Endodermal cell (in vitro differentiated cells): ENCODE measurements at regions not wholly inside any gene's neighbourhood (a gene's known extent, or its start where the extent isn't known, plus 50 kb on each side); places are given as distances from the start of the nearest gene placed in this dataset.

Experiments used
- DNase-seq: peaks from one replicate; pipeline ENCODE4 v3.0.0-alpha.2; 2017
- H3K27ac ChIP-seq: 2 replicates; pipeline ENCODE4 v1.5.1; 2013; ENCODE audit warnings: mild to moderate bottlenecking, low read depth, low read length, moderate library complexity
- H3K27me3 ChIP-seq: 2 replicates; pipeline ENCODE4 v1.6.1; 2013; ENCODE audit warnings: mild to moderate bottlenecking, low read length, moderate library complexity; ENCODE audit not compliant: insufficient read depth, control insufficient read depth, poor library complexity, severe bottlenecking
- H3K36me3 ChIP-seq: 2 replicates; pipeline ENCODE4 v1.7.0; 2013; ENCODE audit warnings: mild to moderate bottlenecking, low read length, moderate library complexity; ENCODE audit not compliant: control insufficient read depth, insufficient read depth
- H3K4me1 ChIP-seq: one replicate; pipeline ENCODE4 v1.7.0; 2013; ENCODE audit warnings: low read length; ENCODE audit not compliant: control insufficient read depth, insufficient read depth
- H3K4me3 ChIP-seq: 2 replicates; pipeline ENCODE4 v1.5.1; 2013; ENCODE audit warnings: mild to moderate bottlenecking, low read length, moderate library complexity
- H3K9ac ChIP-seq: 2 replicates; pipeline ENCODE4 v1.6.1; 2013; ENCODE audit warnings: mild to moderate bottlenecking, low read length, moderate library complexity; ENCODE audit not compliant: poor library complexity, severe bottlenecking; ENCODE audit errors: extremely low read depth
- H3K9me3 ChIP-seq: 2 replicates; pipeline ENCODE4 v1.6.1; 2013; ENCODE audit warnings: mild to moderate bottlenecking, low read length, moderate library complexity; ENCODE audit not compliant: control insufficient read depth
- H3K27ac Mint-ChIP-seq: 2 replicates; pipeline ENCODE4 v1.8.0; 2020; ENCODE audit warnings: mixed read lengths
- H3K27me3 Mint-ChIP-seq: 2 replicates; pipeline ENCODE4 v1.8.0; 2021; ENCODE audit warnings: mild to moderate bottlenecking, mixed read lengths; ENCODE audit not compliant: insufficient read depth
- H3K36me3 Mint-ChIP-seq: 2 replicates; pipeline ENCODE4 v1.8.0; 2020; ENCODE audit warnings: low read depth, mixed read lengths
- H3K4me1 Mint-ChIP-seq: 2 replicates; pipeline ENCODE4 v1.8.0; 2020; ENCODE audit warnings: mixed read lengths
- H3K4me3 Mint-ChIP-seq: 2 replicates; pipeline ENCODE4 v1.8.0; 2020; ENCODE audit warnings: mild to moderate bottlenecking, moderate library complexity, mixed read lengths
- H3K9me3 Mint-ChIP-seq: 2 replicates; pipeline ENCODE4 v1.8.0; 2020; ENCODE audit warnings: mild to moderate bottlenecking, mixed read lengths
- WGBS, 2 experiments: methylation state at CpG; one replicate each; pipeline versions ENCODE4 v1.1.5 to v1.1.7; 2013; ENCODE audit warnings: missing lambda C conversion rate in 2 of 2, mixed read lengths in 1 of 2; ENCODE audit not compliant: insufficient coverage in 1 of 2, insufficient read length in 1 of 2; 5-methylcytosine and 5-hydroxymethylcytosine counted together
- TF ChIP-seq, protein P1 (sequence below): fragments of 200-600 bp; sonication (generic); conservative IDR thresholded peaks from 2 replicates; pipeline ENCODE4 v1.5.0; 2021; ENCODE audit warnings: antibody characterized with exemption, mild to moderate bottlenecking

DNA sequence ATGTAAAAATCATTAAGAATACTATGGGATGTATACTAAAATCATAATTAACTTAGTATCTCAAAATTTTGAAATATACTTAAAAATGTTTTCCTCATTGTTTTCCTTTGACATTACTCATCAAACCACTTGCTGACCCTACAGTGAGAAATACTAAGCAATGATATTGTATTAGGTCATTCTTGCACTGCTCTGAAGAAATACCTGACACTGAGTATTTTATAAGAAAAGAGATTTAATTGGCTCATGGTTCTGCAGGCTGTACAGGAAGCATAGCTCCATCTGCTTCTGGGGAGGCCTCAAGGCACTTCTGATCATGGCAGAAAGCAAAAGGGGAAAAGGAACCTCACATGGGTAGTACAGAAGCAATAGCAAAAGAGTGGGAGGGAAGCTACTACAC lies 950.9 kb upstream of the CHORDC1 start:
- no peak for DNase-seq
- Histone ChIP-seq H3K4me3 (no peak overlapping the region), H3K9me3 (no peaks in the 10 kb centered on the region), H3K27me3 (no peaks in the 10 kb centered on the region), H3K27ac (no peak overlapping the region), H3K36me3 (no peaks in the 10 kb centered on the region), H3K4me1 (no peaks in the 10 kb centered on the region), H3K9ac (no peak overlapping the region)
- Mint-ChIP-seq H3K4me1 (peaks cover 7% of the 10 kb centered on the region), H3K27ac (no peak overlapping the region), H3K27me3 (no peaks in the 10 kb centered on the region), H3K4me3 (no peak overlapping the region), H3K9me3 (no peaks in the 10 kb centered on the region), H3K36me3 (no peaks in the 10 kb centered on the region)
- TF ChIP-seq, protein P1, sequence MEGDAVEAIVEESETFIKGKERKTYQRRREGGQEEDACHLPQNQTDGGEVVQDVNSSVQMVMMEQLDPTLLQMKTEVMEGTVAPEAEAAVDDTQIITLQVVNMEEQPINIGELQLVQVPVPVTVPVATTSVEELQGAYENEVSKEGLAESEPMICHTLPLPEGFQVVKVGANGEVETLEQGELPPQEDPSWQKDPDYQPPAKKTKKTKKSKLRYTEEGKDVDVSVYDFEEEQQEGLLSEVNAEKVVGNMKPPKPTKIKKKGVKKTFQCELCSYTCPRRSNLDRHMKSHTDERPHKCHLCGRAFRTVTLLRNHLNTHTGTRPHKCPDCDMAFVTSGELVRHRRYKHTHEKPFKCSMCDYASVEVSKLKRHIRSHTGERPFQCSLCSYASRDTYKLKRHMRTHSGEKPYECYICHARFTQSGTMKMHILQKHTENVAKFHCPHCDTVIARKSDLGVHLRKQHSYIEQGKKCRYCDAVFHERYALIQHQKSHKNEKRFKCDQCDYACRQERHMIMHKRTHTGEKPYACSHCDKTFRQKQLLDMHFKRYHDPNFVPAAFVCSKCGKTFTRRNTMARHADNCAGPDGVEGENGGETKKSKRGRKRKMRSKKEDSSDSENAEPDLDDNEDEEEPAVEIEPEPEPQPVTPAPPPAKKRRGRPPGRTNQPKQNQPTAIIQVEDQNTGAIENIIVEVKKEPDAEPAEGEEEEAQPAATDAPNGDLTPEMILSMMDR = no peak

DNA sequence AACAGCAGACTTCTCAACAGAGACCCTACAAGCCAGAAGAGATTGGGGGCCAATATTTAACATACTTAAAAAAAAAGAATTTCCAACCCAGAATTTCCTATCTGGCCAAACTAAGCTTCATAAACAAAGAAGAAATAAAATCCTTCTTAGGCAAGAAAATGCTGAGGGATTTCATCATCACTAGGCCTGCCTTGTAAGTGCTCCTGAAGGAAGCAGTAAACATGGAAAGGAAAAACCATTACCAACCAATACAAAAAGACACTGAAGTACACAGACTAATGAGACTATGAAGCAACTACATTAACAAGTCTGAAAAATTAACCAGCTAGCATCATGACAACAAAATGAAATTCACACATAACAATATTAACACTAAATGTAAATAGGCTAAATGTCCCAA lies 947.9 kb upstream of the CHORDC1 start:
- no peaks in the 10 kb centered on the region for H3K9me3 ChIP-seq
- Mint-ChIP-seq H3K27me3 (no peaks in the 10 kb centered on the region), H3K27ac (no peak overlapping the region), H3K36me3 (no peaks in the 10 kb centered on the region), H3K4me3 (no peak overlapping the region), H3K9me3 (no peaks in the 10 kb centered on the region), H3K4me1 (peaks cover 7% of the 10 kb centered on the region)
- DNase-seq = no peak
- H3K4me1 ChIP-seq = no peaks in the 10 kb centered on the region
- H3K9ac ChIP-seq = no peak overlapping the region
- TF ChIP-seq, protein P1 = no peak
- no peaks in the 10 kb centered on the region for H3K36me3 ChIP-seq
- no peaks in the 10 kb centered on the region for H3K27me3 ChIP-seq
- no peak overlapping the region for H3K4me3 ChIP-seq
- H3K27ac ChIP-seq = no peak overlapping the region

DNA sequence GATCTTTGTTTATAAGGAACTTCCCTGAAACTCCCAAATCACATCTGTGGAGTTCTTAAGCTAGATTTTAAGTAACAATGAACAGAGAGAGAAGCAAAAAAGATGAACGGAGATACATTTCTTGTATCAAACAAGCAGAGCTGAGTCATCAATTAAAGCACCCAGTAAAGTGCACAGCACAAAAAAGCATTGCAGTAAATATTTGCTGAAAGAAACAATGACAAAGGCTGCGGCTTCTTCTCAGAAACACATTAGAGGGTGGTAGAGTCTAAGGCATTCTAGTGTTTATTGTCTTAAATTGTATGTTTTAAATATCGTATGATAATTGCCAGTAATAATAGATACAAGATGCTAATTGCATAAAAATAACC lies 941.6 kb upstream of the CHORDC1 start:
- Mint-ChIP-seq H3K27me3 (no peaks in the 10 kb centered on the region), H3K36me3 (no peaks in the 10 kb centered on the region), H3K4me1 (peaks cover 2% of the 10 kb centered on the region), H3K4me3 (no peak overlapping the region), H3K27ac (no peak overlapping the region), H3K9me3 (no peaks in the 10 kb centered on the region)
- no peak for DNase-seq
- no peaks in the 10 kb centered on the region for H3K36me3 ChIP-seq
- no peak overlapping the region for H3K27ac ChIP-seq
- TF ChIP-seq, protein P1 = no peak
- WGBS, 2 experiments = 95 to 100% methylated on average over 3 of the region's 3 CpGs
- no peaks in the 10 kb centered on the region for H3K9me3 ChIP-seq
- H3K4me1 ChIP-seq = no peaks in the 10 kb centered on the region
- no peaks in the 10 kb centered on the region for H3K27me3 ChIP-seq
- no peak overlapping the region for H3K9ac ChIP-seq
- no peak overlapping the region for H3K4me3 ChIP-seq
